IMR-90 (cell line): ENCODE measurements at regions not wholly inside any gene's neighbourhood (a gene's known extent, or its start where the extent isn't known, plus 50 kb on each side); places are given as distances from the start of the nearest gene placed in this dataset.

Source experiments
- CEBPB ChIP-seq: IDR thresholded peaks from 2 replicates; pipeline ENCODE4 v1.6.1; 2012; ENCODE audit warnings: low read depth, low read length, improper control_type of control experiment
- CTCF ChIP-seq: conservative IDR thresholded peaks from 2 replicates; pipeline ENCODE4 v1.5.1; 2012; ENCODE audit warnings: mild to moderate bottlenecking, low read depth, low read length, improper control_type of control experiment
- MAFK ChIP-seq: IDR thresholded peaks from 2 replicates; pipeline ENCODE4 v1.6.1; 2012; ENCODE audit warnings: low read depth, low read length, improper control_type of control experiment
- MXI1 ChIP-seq: IDR thresholded peaks from 2 replicates; pipeline ENCODE4 v1.6.1; 2012; ENCODE audit warnings: low read depth, mild to moderate bottlenecking, low read length, moderate library complexity, borderline replicate concordance
- POLR2A ChIP-seq: IDR thresholded peaks from 2 replicates; pipeline ENCODE4 v1.6.1; 2012; ENCODE audit warnings: mild to moderate bottlenecking, low read depth, low read length
- RAD21 ChIP-seq: IDR thresholded peaks from 2 replicates; pipeline ENCODE4 v1.6.1; 2012; ENCODE audit warnings: low read length, improper control_type of control experiment
- RFX5 ChIP-seq: IDR thresholded peaks from 2 replicates; pipeline ENCODE4 v1.8.0; 2012; ENCODE audit warnings: low read depth, mild to moderate bottlenecking, low read length, moderate library complexity

- TF ChIP-seq CTCF, result no peak
- no peak for TF ChIP-seq CEBPB
- TF ChIP-seq POLR2A, result no peak
- no peak for TF ChIP-seq RFX5
- no peak for TF ChIP-seq MAFK
- TF ChIP-seq RAD21, result no peak
- TF ChIP-seq MXI1, result no peak
Observed at GRCh38 chr7:91564101-91564500, 299.9 kb downstream of the FZD1 start.
